ENCODE measurements at regions not wholly inside any gene's neighbourhood (a gene's known extent, or its start where the extent isn't known, plus 50 kb on each side); places are given as distances from the start of the nearest gene placed in this dataset.

- Histone ChIP-seq H3K4me2 (ENCODE audit: low read length) (no peak overlapping the region), H3F3A (ENCODE audit: insufficient read depth, low read length) (no peaks in the 10 kb centered on the region), H3K4me1 (ENCODE audit: insufficient read depth, low read length, severe bottlenecking) (no peaks in the 10 kb centered on the region), H3K9me2 (ENCODE audit: low read depth, low read length) (no peaks in the 10 kb centered on the region), H3K27me3 (ENCODE audit: insufficient read depth, low read length) (no peaks in the 10 kb centered on the region), H4K20me1 (ENCODE audit: insufficient read depth, low read length) (no peaks in the 10 kb centered on the region), H3K4me3 (ENCODE audit: low read depth, low read length, poor library complexity, severe bottlenecking) (no peak overlapping the region), H3K36me3 (ENCODE audit: insufficient read depth, low read length) (no peaks in the 10 kb centered on the region), H3K79me2 (ENCODE audit: insufficient read depth, low read length) (no peaks in the 10 kb centered on the region), H2AFZ (ENCODE audit: low read length) (no peak overlapping the region), H3K9me3 (ENCODE audit: low read length) (no peaks in the 10 kb centered on the region), H3K27ac (ENCODE audit: low read depth, low read length, poor library complexity, severe bottlenecking) (no peak overlapping the region), H3K9ac (ENCODE audit: low read length) (no peak overlapping the region)
- TF ChIP-seq EZH2 (IDR thresholded peaks at IDR 0.05; ENCODE audit: borderline replicate concordance, low read length), result no peak
- TF ChIP-seq, protein P1, sequence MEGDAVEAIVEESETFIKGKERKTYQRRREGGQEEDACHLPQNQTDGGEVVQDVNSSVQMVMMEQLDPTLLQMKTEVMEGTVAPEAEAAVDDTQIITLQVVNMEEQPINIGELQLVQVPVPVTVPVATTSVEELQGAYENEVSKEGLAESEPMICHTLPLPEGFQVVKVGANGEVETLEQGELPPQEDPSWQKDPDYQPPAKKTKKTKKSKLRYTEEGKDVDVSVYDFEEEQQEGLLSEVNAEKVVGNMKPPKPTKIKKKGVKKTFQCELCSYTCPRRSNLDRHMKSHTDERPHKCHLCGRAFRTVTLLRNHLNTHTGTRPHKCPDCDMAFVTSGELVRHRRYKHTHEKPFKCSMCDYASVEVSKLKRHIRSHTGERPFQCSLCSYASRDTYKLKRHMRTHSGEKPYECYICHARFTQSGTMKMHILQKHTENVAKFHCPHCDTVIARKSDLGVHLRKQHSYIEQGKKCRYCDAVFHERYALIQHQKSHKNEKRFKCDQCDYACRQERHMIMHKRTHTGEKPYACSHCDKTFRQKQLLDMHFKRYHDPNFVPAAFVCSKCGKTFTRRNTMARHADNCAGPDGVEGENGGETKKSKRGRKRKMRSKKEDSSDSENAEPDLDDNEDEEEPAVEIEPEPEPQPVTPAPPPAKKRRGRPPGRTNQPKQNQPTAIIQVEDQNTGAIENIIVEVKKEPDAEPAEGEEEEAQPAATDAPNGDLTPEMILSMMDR (IDR thresholded peaks at IDR 0.05; ENCODE audit: low read length), result no peak
Observed at GRCh38 chr9:13424204-13424603, 144.7 kb upstream of the MPDZ start.

DNA sequence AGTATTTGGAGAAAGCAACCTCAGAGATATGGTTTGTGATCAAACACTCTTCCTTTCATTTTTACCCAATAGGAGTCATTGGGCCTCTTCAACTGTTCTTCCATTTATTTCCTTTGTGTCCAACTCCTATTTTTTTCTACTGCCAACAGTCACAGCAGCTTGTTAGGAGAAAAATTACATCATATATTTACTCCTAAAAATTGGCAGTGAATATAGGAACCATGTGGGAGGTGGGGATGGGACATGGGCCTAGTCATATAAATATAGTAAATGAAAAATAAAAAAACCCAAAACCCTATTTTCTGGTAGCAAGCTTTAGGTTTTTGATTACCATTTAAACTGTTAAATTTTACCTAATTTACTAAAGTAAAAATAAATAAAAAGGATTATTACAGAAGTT is 134.9 kb upstream of the MPDZ start:
- Histone ChIP-seq H3K9me3 (ENCODE audit: low read length) (no peaks in the 10 kb centered on the region), H3K4me1 (ENCODE audit: insufficient read depth, low read length, severe bottlenecking) (no peaks in the 10 kb centered on the region), H3K79me2 (ENCODE audit: insufficient read depth, low read length) (no peaks in the 10 kb centered on the region), H3K4me2 (ENCODE audit: low read length) (no peak overlapping the region), H3F3A (ENCODE audit: insufficient read depth, low read length) (no peaks in the 10 kb centered on the region), H3K9me2 (ENCODE audit: low read depth, low read length) (no peaks in the 10 kb centered on the region), H3K9ac (ENCODE audit: low read length) (no peak overlapping the region), H4K20me1 (ENCODE audit: insufficient read depth, low read length) (no peaks in the 10 kb centered on the region), H3K27ac (ENCODE audit: low read depth, low read length, poor library complexity, severe bottlenecking) (no peak overlapping the region), H3K4me3 (ENCODE audit: low read depth, low read length, poor library complexity, severe bottlenecking) (no peak overlapping the region), H3K27me3 (ENCODE audit: insufficient read depth, low read length) (no peaks in the 10 kb centered on the region), H3K36me3 (ENCODE audit: insufficient read depth, low read length) (no peaks in the 10 kb centered on the region), H2AFZ (ENCODE audit: low read length) (no peak overlapping the region)
- no peak for TF ChIP-seq EZH2 (IDR thresholded peaks at IDR 0.05; ENCODE audit: borderline replicate concordance, low read length)
- TF ChIP-seq, protein P1 (IDR thresholded peaks at IDR 0.05; ENCODE audit: low read length), result no peak

- Histone ChIP-seq H3K4me3 (ENCODE audit: low read depth, low read length, poor library complexity, severe bottlenecking) (no peak overlapping the region), H3K9me2 (ENCODE audit: low read depth, low read length) (no peaks in the 10 kb centered on the region), H3K36me3 (ENCODE audit: insufficient read depth, low read length) (no peaks in the 10 kb centered on the region), H3K79me2 (ENCODE audit: insufficient read depth, low read length) (no peaks in the 10 kb centered on the region), H3F3A (ENCODE audit: insufficient read depth, low read length) (no peaks in the 10 kb centered on the region), H3K4me2 (ENCODE audit: low read length) (no peak overlapping the region), H4K20me1 (ENCODE audit: insufficient read depth, low read length) (no peaks in the 10 kb centered on the region), H3K27ac (ENCODE audit: low read depth, low read length, poor library complexity, severe bottlenecking) (no peak overlapping the region), H2AFZ (ENCODE audit: low read length) (no peak overlapping the region), H3K27me3 (ENCODE audit: insufficient read depth, low read length) (no peaks in the 10 kb centered on the region), H3K9ac (ENCODE audit: low read length) (no peak overlapping the region), H3K4me1 (ENCODE audit: insufficient read depth, low read length, severe bottlenecking) (no peaks in the 10 kb centered on the region), H3K9me3 (ENCODE audit: low read length) (no peaks in the 10 kb centered on the region)
- TF ChIP-seq EZH2 (IDR thresholded peaks at IDR 0.05; ENCODE audit: borderline replicate concordance, low read length), result no peak
- TF ChIP-seq, protein P1 (IDR thresholded peaks at IDR 0.05; ENCODE audit: low read length), result no peak
Observed at GRCh38 chr9:13412331-13412730, 132.8 kb upstream of the MPDZ start.
